ENCODE measurements at regions not wholly inside any gene's neighbourhood (a gene's known extent, or its start where the extent isn't known, plus 50 kb on each side); places are given as distances from the start of the nearest gene placed in this dataset.

- TF ChIP-seq MAFK (IDR thresholded peaks at IDR 0.05; ENCODE audit: low read depth, low read length) = no peak
- TF ChIP-seq SIN3A (conservative IDR thresholded peaks at IDR 0.05 in 1 of 2, IDR thresholded peaks at IDR 0.05 in 1 of 2; ENCODE audit: low read depth in 1 of 2, low read length in 2 of 2) = no peak
These were observed 121.8 kb downstream of the CDC42EP3 start (continued) for GRCh38 chr2:37549598-37549997.

All from H1 (cell line).